ENCODE measurements at regions not wholly inside any gene's neighbourhood (a gene's known extent, or its start where the extent isn't known, plus 50 kb on each side); places are given as distances from the start of the nearest gene placed in this dataset.

DNA sequence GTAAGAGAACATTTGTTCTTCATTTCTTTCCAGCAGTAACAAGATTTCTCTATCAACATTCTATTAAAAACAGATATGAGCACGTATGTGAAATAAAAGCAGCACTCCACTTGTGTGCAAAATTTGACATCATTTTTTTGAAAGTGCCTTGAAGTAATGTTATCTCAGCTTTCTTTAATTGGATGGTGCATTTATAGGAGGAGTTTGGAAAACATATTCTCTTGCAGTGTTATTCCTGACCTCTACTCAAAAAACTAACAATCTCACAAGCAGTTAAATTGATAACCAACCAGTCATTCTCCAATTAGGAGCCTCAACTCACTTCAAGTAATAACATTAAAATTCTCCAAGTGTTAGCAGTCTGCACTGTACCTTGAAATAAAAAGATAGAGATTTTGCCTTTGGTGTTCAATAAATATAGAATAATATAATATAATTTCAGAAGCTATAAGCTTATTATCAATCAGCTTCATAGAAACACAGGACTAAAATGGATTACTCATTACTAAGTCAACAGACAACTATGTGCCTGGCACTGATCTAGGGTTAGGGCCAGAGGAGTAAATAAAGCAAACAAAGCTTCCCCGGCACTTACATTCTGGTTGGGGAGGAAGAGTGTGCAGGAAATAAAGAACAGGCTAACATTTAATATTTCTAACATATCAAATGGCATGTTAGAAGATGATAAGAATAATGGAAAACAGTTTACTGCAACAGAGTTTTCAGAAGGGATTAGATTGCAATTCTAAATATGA, 149.0 kb upstream of the SGK1 start:
- TF ChIP-seq POLR2A (IDR thresholded peaks at IDR 0.05; ENCODE audit: low read depth), result no peak
- TF ChIP-seq, protein P1, sequence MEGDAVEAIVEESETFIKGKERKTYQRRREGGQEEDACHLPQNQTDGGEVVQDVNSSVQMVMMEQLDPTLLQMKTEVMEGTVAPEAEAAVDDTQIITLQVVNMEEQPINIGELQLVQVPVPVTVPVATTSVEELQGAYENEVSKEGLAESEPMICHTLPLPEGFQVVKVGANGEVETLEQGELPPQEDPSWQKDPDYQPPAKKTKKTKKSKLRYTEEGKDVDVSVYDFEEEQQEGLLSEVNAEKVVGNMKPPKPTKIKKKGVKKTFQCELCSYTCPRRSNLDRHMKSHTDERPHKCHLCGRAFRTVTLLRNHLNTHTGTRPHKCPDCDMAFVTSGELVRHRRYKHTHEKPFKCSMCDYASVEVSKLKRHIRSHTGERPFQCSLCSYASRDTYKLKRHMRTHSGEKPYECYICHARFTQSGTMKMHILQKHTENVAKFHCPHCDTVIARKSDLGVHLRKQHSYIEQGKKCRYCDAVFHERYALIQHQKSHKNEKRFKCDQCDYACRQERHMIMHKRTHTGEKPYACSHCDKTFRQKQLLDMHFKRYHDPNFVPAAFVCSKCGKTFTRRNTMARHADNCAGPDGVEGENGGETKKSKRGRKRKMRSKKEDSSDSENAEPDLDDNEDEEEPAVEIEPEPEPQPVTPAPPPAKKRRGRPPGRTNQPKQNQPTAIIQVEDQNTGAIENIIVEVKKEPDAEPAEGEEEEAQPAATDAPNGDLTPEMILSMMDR (IDR thresholded peaks at IDR 0.05), result no peak
- no peak for TF ChIP-seq POLR2AphosphoS5 (IDR thresholded peaks at IDR 0.05)
- TF ChIP-seq EP300 (IDR thresholded peaks at IDR 0.05), result no peak

Measured in esophagus muscularis mucosa (tissue), 4 donors.